Keratinocyte (primary cell): ENCODE measurements at regions not wholly inside any gene's neighbourhood (a gene's known extent, or its start where the extent isn't known, plus 50 kb on each side); places are given as distances from the start of the nearest gene placed in this dataset.

Experiments
- DNase-seq: peaks from one replicate; pipeline ENCODE4 v3.0.0-alpha.2; 2011; ENCODE audit warnings: low read depth, missing footprints, low spot score
- FAIRE-seq: peaks from 2 replicates; lab custom pipeline; 2011; peaks lifted over from hg19 to GRCh38; lab: Jason Lieb, UNC
- H2AFZ ChIP-seq: 2 replicates; pipeline ENCODE4 v1.6.0; 2012; ENCODE audit warnings: low read length, control low read depth, inconsistent platforms; ENCODE audit not compliant: control insufficient read depth
- H3K27ac ChIP-seq: 2 replicates; pipeline ENCODE4 v1.5.1; 2011; ENCODE audit warnings: low read length; ENCODE audit not compliant: control insufficient read depth, insufficient read depth
- H3K27me3 ChIP-seq: 3 replicates; pipeline ENCODE4 v1.6.0; 2011; ENCODE audit warnings: low read length; ENCODE audit not compliant: control insufficient read depth, insufficient read depth; ENCODE audit errors: extremely low read depth
- H3K36me3 ChIP-seq, 2 experiments: 2 replicates in 1 of 2; 3 replicates in 1 of 2; pipeline ENCODE4 v1.5.1; 2011; ENCODE audit warnings: low read length in 2 of 2, mild to moderate bottlenecking in 1 of 2; ENCODE audit not compliant: control insufficient read depth in 2 of 2, insufficient read depth in 2 of 2; ENCODE audit errors: extremely low read depth in 1 of 2
- H3K4me1 ChIP-seq: 3 replicates; pipeline ENCODE4 v1.5.1; 2011; ENCODE audit warnings: low read length; ENCODE audit not compliant: control insufficient read depth, insufficient read depth; ENCODE audit errors: extremely low read depth
- H3K4me2 ChIP-seq: 3 replicates; pipeline ENCODE4 v1.6.0; 2011; ENCODE audit warnings: low read depth, low read length; ENCODE audit not compliant: control insufficient read depth, insufficient read depth; ENCODE audit errors: extremely low read depth
- H3K4me3 ChIP-seq, 3 experiments: fragments of 200-600 bp in 1 of 3; sonication (generic) in 1 of 3; 2 replicates in 2 of 3; 3 replicates in 1 of 3; pipeline ENCODE4 v1.5.1; 2011 to 2016; ENCODE audit warnings: low read length in 3 of 3, mild to moderate bottlenecking in 3 of 3, control low read depth in 2 of 3, inconsistent platforms in 1 of 3, low read depth in 1 of 3, mixed read lengths in 1 of 3, mixed run types in 1 of 3, moderate library complexity in 1 of 3; ENCODE audit not compliant: control insufficient read depth in 2 of 3, insufficient read depth in 2 of 3; ENCODE audit errors: extremely low read depth in 1 of 3
- H3K79me2 ChIP-seq: 2 replicates; pipeline ENCODE4 v1.6.0; 2012; ENCODE audit warnings: low read length; ENCODE audit not compliant: control insufficient read depth, insufficient read depth
- H3K9ac ChIP-seq: 3 replicates; pipeline ENCODE4 v1.6.0; 2011; ENCODE audit warnings: low read length; ENCODE audit not compliant: control insufficient read depth, insufficient read depth; ENCODE audit errors: extremely low read depth
- H3K9me1 ChIP-seq: 3 replicates; pipeline ENCODE4 v1.6.0; 2011; ENCODE audit warnings: low read length; ENCODE audit not compliant: control insufficient read depth, insufficient read depth; ENCODE audit errors: extremely low read depth
- H3K9me3 ChIP-seq: 2 replicates; pipeline ENCODE4 v1.5.1; 2012; ENCODE audit warnings: low read depth, low read length; ENCODE audit not compliant: control insufficient read depth
- H4K20me1 ChIP-seq: 3 replicates; pipeline ENCODE4 v1.6.0; 2011; ENCODE audit warnings: low read length; ENCODE audit not compliant: control insufficient read depth, insufficient read depth; ENCODE audit errors: extremely low read depth
- CTCF ChIP-seq, 3 experiments: IDR thresholded peaks in 1 of 3; conservative IDR thresholded peaks in 1 of 3; optimal IDR thresholded peaks in 1 of 3; 2 replicates in 2 of 3; 3 replicates in 1 of 3; pipeline versions ENCODE3 to v1.5.1; 2011; ENCODE audit warnings: low read length in 3 of 3, mild to moderate bottlenecking in 3 of 3, moderate library complexity in 2 of 3, control low read depth in 1 of 3, inconsistent platforms in 1 of 3; ENCODE audit not compliant: insufficient read depth in 2 of 3; ENCODE audit errors: extremely low read depth in 1 of 3
- EZH2 ChIP-seq: IDR thresholded peaks from one replicate; pipeline ENCODE4 v1.6.1; 2012; ENCODE audit warnings: inconsistent platforms, mild to moderate bottlenecking, low read length, moderate library complexity
- dilution Hi-C: fragments of 300-500 bp; cut with MboI; formaldehyde crosslinking; loops from one replicate; pipeline ENCODE4 v1.7.0; 2020; ENCODE audit warnings: low sequenced_read_pairs; ENCODE audit not compliant: extremely low pct_ligation_motif_present

- H3K27ac ChIP-seq: no peak overlapping the region
- FAIRE-seq: no peak
- H3K27me3 ChIP-seq: no peaks in the 10 kb centered on the region
- no peak overlapping the region for H3K4me3 ChIP-seq
- no peak for TF ChIP-seq EZH2
- no peak for TF ChIP-seq CTCF (optimal IDR thresholded peaks at IDR 0.05 in 1 of 3, IDR thresholded peaks at IDR 0.05 in 1 of 3, conservative IDR thresholded peaks at IDR 0.05 in 1 of 3; ENCODE audit: extremely low read depth in 1 of 3, insufficient read depth in 2 of 3, low read length in 3 of 3)
- H3K4me1 ChIP-seq: no peaks in the 10 kb centered on the region
- H3K4me2 ChIP-seq: no peak overlapping the region
- H4K20me1 ChIP-seq: no peaks in the 10 kb centered on the region
- DNase-seq: no peak
- dilution Hi-C loops: no loop called here
- no peaks in the 10 kb centered on the region for H3K36me3 ChIP-seq
- H3K9me3 ChIP-seq: no peaks in the 10 kb centered on the region
- no peaks in the 10 kb centered on the region for H3K79me2 ChIP-seq
- H3K9me1 ChIP-seq: no peaks in the 10 kb centered on the region
- no peak overlapping the region for H3K9ac ChIP-seq
- H2AFZ ChIP-seq: no peak overlapping the region
These were observed 206.1 kb downstream of the CHRM2 start for GRCh38 chr7:137074391-137075030.

GRCh38 chr7:137073571-137074325, 205.3 kb downstream of the CHRM2 start:
- Histone ChIP-seq H3K79me2 (no peaks in the 10 kb centered on the region), H3K4me2 (no peak overlapping the region), H3K27ac (no peak overlapping the region), H3K9me3 (no peaks in the 10 kb centered on the region), H2AFZ (no peak overlapping the region), H3K9me1 (no peaks in the 10 kb centered on the region), H3K4me1 (no peaks in the 10 kb centered on the region), H3K4me3 (no peak overlapping the region), H3K27me3 (no peaks in the 10 kb centered on the region), H4K20me1 (no peaks in the 10 kb centered on the region), H3K36me3 (no peaks in the 10 kb centered on the region), H3K9ac (no peak overlapping the region)
- TF ChIP-seq CTCF (optimal IDR thresholded peaks at IDR 0.05 in 1 of 3, IDR thresholded peaks at IDR 0.05 in 1 of 3, conservative IDR thresholded peaks at IDR 0.05 in 1 of 3; ENCODE audit: extremely low read depth in 1 of 3, insufficient read depth in 2 of 3, low read length in 3 of 3): no peak
- TF ChIP-seq EZH2: no peak
- dilution Hi-C loops: no loop called here
- no peak for FAIRE-seq
- DNase-seq: no peak
